Renal cortical epithelial cell (primary cell): ENCODE measurements at regions not wholly inside any gene's neighbourhood (a gene's known extent, or its start where the extent isn't known, plus 50 kb on each side); places are given as distances from the start of the nearest gene placed in this dataset.
"Not testable (repeated sequence)": the region's sequence is repeated elsewhere in the genome, so short reads cannot be mapped to it uniquely, and the experiment has no call there.

Experiments
- DNase-seq: peaks from one replicate; pipeline ENCODE4 v3.0.0-alpha.2; 2011; ENCODE audit warnings: low read depth

- no peak for DNase-seq
Measured at GRCh38 chr9:119758990-119759389, 389.8 kb upstream of the BRINP1 start.

GRCh38 chr9:119758241-119758640 is 389.0 kb upstream of the BRINP1 start:
- no peak for DNase-seq

DNA sequence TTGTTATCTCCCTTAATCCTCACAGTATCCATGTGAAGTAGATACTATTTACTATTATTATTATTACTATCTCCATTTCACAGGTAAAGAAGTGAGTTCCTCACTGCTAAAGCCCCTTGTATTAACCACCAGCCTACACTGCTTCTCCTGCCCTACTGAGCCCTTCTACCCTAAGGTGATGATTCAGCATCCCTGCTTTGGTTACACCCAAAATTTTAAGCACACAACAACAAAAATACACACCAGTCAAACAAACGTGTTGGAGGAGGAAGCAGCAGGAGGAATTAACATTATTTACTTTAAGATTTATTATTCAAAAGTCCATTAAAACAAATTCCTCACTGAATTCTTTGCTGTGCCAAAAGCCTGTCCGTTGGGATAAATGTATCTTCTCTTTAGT is 370.2 kb upstream of the BRINP1 start:
- no peak for DNase-seq

- peak; percentile 63 for DNase-seq
Measured at GRCh38 chr9:119736491-119737454, 367.5 kb upstream of the BRINP1 start.

DNA sequence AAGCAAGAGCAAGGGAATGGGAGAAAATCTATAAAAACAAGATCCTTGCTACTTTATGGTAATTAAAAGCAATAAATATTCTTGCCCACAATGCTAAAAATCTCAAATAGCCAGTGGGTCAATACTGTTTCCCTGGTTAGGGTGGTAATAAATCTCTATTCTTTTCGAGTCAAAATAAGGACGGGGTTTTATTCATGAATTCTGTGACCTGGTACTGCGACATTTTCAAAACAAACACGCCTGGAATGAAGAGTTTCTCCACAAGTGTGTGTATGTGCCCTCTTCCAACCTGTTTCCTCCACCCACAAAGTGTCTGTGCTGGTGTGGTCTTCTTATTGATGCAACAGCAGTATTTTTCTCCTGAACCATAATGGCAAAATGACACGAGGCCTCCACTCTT is 358.8 kb upstream of the BRINP1 start:
- DNase-seq, result no peak

DNA sequence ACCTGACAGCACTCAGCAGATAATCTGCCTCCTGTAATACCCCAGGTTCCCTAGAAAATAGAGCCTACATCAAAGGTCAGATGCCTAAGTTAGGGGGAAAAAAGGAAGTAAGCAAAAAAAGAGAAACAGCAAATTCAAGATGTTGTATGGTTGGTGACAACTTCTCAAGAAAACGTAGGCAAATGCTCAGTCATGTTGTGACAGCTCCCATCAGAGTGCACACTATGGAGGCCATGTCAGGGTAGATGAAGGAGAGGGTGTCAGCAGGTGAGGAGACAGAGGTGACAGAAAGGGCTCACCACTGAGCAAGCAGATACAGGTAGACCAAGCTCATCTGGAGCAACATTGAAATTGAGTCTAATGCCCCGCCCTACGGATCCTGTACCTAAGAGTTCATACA is 356.8 kb upstream of the BRINP1 start:
- DNase-seq, result no peak

GRCh38 chr9:119722384-119722783 is 353.1 kb upstream of the BRINP1 start:
- DNase-seq, result no peak

GRCh38 chr9:119712325-119712724 is 343.1 kb upstream of the BRINP1 start:
- no peak for DNase-seq

GRCh38 chr9:119709431-119709830 is 340.2 kb upstream of the BRINP1 start:
- DNase-seq, result no peak

- no peak for DNase-seq
Measured at GRCh38 chr9:119707228-119707845, 338.1 kb upstream of the BRINP1 start.

DNA sequence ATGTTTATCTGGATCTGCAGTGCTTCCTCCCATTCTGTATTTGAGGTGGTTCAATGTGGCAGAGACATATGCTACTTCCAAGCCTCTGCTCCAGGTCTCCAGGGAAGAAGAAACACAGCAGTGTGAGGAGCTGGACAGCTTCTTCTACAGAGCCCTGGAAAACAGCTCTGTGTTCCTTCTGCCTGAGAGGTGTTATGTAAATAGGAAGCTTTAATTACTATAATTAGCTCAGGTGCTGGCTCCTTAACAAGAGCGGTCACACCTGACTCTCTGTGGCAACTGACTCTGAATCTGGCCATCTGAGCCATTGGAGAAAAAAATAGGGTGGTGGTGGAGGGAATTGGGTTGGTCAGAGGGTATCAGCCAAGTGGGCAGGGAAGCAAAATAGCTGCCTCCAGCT is 332.4 kb upstream of the BRINP1 start:
- no peak for DNase-seq

- DNase-seq, result no peak
Measured at GRCh38 chr9:119698535-119698934, 329.3 kb upstream of the BRINP1 start.

GRCh38 chr9:119697996-119698395 is 328.8 kb upstream of the BRINP1 start:
- DNase-seq, result no peak

DNA sequence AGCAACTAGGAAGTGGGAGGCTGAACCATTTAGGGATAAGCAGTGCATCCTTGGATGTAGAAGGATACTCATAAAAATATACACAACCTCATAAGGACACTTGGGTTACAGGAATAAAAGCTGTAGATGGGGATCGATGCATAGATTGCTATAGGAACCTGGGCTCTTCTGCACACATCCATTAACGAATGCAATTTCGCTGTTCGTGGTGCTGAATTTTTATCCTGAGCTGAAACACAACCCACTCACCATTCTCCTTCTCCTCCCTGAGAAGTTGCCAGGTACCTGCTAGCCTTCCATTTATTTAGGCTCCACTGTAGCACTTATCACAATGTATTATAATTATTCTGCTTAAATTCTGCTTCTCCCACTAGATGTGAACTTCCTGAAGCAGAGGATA is 320.6 kb upstream of the BRINP1 start:
- DNase-seq, result no peak

DNA sequence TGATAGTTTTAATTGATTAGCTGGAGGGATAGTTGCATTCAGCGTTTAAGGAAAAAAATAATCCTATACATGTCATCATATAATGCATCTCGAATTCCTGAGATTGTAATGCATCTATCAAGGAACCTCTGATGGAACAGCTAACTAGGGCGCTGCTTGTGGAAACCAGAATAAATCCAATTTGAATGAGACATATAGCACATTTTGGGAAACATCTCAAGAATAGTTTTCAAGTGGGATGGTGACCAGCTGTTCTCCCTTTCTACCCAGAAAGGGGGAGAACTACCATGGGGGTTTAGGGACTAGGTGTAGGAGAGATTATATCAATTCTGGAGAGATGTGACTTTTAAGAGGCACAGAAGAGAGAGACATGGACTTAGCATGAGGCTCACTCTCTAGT is 319.3 kb upstream of the BRINP1 start:
- no peak for DNase-seq

GRCh38 chr9:119677811-119678505 is 308.7 kb upstream of the BRINP1 start:
- no peak for DNase-seq

DNA sequence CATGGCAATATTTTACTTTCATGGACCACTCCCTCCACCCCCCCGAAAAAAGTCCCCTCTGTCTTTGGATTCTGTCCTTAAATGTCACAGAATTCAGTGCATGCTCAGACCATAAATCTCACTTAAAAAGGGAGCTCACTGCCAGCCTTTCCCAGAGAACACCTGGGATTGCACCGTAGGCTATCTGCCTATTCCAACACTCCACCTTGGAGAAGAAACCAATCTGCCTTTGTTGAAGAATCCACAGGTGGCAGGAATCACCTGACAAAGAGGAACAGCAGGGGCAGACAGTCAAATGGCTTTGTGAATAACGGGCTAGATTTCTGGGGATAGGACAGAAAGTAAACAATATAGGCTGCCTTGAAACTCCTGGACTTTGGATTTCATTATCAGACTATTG is 306.7 kb upstream of the BRINP1 start:
- DNase-seq, result no peak

DNA sequence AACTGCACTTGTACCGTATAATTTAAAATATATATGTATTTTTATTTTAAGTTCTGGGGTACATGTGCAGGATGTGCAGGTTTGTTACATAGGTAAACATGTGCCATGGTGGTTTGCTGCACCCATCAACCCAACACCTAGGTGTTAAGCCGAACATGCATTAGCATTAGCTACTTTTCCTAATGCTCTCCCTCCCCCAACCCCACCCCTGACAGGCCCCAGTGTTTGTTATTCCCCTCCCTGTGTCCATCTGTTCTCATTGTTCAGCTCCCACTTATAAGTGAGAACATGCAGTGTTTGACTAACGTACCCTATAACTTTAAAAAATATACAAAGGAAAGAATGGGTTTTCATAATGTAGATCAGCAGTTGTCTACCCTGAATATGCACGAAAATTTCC is 303.5 kb upstream of the BRINP1 start:
- DNase-seq, result not testable (repeated sequence)

GRCh38 chr9:119667916-119668315 is 298.7 kb upstream of the BRINP1 start:
- DNase-seq, result no peak

DNA sequence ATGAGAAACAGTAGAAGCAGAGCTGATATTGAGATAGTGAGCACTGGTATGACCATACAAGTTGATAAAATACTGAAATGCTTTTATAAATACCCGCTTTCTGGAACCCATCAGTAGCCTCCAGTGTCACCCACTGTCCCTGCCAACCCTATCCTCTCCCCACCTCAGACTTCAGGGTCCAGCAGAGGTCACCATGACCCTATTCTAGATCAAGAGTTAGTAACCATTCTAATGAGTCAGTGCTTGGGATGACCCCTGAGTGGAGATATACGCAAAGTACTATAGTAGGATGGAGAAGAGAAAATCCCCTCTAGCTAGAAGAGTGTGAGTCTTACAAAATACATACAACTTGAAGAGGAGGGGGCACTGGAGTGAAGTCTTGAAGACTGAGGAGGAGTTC is 297.9 kb upstream of the BRINP1 start:
- DNase-seq, result no peak

DNA sequence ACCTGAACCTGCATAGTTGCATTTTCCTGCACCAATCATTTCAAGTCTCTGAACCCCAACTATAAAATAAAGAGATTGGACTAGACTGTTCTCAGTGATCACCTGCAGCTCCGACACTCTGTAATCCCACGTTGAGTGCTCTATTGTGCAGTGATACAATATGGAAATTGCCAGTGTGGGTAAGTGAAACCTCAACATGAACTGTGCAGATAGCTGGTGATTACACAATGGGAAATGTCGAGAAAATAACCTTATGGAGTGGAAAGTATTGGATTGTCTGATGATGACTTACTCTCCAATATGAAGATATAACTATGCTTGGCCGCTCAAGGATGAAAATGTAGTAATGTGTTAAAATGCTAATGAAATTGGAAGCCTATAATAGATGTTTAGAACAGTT is 293.1 kb upstream of the BRINP1 start:
- no peak for DNase-seq

DNA sequence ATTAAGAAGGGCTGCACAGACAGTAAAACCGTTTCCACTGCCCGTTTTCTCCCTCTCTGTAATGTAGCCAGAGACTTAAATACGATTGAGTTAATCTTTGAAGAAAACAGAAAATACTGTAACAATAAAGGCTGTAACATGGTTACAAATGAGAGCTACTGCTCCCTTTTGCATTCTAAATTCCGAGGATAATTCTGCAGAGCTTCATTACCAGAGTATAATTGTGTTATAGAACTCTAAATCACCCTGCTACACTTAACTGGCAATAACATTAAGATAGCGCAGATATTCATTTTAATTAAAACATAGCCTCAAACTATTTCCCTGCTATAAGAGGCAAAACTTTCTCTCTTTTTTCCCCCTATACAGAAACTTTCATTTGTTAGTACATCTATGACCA is 283.7 kb upstream of the BRINP1 start:
- no peak for DNase-seq

DNA sequence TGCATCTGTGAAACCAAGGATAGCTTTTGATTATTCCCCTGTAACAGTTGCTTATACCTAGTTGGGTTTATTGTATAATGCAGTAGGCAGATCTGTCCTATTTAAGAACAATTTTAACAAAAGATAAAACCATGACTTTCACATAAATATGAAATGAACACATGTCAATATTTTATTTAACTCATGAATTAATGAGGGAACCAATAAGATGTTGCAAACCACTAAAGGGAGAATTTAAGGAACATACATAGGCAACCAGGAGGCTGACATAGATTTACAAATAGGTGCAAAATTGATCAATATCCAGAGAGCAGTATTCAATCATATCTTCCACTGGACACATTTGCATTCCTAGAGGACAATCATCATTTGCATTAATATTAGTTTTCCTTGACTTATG is 280.0 kb upstream of the BRINP1 start:
- no peak for DNase-seq
